NCI-H1105 (cell line): ENCODE measurements at regions not wholly inside any gene's neighbourhood (a gene's known extent, or its start where the extent isn't known, plus 50 kb on each side); places are given as distances from the start of the nearest gene placed in this dataset.

Experiments
- DNase-seq: peaks from one replicate; lab custom pipeline; 2025; lab: John Stamatoyannopoulos, UW

GRCh38 chrX:149992918-149993317 is 54.6 kb upstream of the EOLA2 start:
- no peak for DNase-seq

DNA sequence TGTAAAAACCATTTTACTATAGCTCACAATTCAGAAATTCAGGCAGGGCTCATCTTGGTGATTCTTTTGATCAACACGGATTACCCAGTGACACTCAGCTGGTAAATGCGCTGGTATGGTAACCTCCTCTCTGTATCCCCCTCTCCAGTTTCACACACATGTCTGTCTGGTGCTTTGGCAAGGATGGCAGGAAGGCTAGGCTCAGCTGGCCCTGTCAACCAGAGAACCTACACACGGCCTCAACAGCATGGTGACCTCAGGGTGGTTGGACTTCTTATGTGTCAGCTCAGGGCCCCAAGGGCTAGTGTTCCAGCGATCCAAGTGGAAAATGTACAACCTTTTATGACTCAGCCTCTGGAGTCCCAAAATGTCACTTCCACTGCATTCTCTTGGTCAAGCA is 55.7 kb upstream of the EOLA2 start:
- DNase-seq: no peak

- DNase-seq: no peak
Observed at GRCh38 chrX:149996515-149996914, 58.2 kb upstream of the EOLA2 start.

- DNase-seq: no peak
Observed at GRCh38 chrX:150005027-150005426, 66.7 kb upstream of the EOLA2 start.

DNA sequence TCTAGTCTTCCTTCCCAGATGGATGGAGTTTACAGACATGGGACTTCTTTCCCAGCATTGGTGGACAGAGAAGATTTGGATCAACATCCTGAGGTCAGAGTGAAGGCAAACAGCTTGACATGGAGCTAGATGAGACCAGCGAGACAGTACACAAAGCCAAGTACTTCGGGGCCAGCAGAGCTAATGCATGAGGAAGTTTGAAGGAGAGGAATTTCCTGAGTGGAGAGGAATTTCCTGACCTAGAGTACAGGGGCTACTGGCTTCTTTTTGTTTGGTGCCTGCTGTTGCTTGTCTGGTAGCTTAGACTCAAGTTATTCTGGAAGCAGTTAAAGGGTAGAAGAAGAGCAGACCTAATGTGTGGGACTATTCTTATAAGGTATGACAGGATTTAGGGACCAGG is 69.1 kb upstream of the EOLA2 start:
- DNase-seq: no peak

DNA sequence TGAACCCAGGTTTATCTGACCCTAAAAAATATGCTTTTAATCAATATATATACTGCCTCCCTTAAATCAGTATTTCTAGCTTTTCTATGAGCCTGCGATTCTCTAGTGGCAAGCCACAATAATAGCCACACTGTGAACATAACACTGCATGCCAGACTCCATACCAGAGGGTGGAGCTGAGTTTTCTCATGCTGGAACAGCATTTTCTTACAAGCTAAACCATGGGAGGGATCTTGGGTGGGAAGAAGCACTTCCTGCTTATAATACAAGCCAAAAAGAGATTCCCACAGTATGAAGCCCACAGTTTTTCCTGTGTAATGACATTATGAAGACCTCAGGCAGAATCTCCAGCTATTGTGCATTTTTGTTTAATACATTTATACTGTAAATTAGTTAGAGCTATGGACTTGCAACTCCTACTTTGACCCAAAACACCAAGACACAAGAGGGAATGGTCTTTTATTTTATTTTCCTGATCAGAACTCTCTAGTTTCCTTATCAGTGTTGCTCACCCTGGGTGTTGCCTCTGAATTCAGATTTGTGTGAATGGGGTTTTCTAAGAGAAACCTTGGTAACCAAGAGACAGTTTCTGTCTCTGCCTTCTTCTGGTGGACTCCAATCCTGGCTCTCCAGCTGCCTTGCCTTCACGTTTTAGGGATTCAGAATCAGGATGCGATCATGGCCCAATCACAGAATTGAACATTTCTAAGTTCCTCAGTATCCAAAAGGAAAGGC is 74.5 kb upstream of the EOLA2 start:
- no peak for DNase-seq

GRCh38 chrX:150014525-150014924 is 76.2 kb upstream of the EOLA2 start:
- no peak for DNase-seq

- no peak for DNase-seq
Observed at GRCh38 chrX:150017868-150018267, 79.6 kb upstream of the EOLA2 start.

GRCh38 chrX:150018931-150019361 is 80.7 kb upstream of the EOLA2 start:
- no peak for DNase-seq

DNA sequence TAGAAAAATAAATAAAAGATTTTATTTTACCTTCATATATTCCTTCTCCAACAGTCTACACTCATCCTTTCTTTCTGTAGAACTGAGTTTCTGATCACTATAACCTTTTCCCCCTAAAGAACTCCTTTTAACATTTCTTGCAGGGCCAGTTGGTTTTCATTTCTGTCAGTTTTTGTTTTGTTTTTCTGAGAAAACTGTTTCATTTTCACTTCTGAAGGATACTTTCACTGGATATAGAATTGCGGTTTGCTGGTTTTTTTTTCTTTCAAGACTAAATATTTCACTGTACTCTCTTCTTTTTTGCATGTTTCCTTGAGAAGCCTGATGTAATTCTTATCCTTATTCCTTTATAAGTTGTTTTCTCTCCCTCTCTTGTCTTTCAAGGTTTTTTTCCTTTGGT is 90.4 kb upstream of the EOLA2 start:
- DNase-seq: no peak

- DNase-seq: no peak
Observed at GRCh38 chrX:150032742-150033141, 94.5 kb upstream of the EOLA2 start.

- DNase-seq: no peak
Observed at GRCh38 chrX:150034788-150035187, 96.5 kb upstream of the EOLA2 start.

DNA sequence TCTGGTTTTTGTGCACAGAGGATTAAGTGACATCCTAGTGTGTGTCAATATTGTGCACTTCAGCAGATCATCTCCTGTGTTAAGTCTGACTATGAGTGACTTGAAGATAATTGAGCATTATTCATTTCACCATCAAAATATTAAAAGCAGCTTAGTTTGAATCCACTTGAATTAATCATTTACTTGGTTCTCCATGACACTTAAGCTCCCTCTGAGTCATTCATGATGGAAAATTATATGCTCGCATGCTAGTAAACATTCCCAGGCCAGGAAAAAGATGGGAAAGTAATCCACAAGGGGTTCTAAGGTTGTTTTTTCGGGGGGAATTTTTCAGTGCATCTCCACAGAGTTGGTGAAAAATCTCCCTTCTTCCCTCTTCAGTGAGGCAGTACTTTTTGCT is 97.2 kb upstream of the EOLA2 start:
- DNase-seq: no peak

DNA sequence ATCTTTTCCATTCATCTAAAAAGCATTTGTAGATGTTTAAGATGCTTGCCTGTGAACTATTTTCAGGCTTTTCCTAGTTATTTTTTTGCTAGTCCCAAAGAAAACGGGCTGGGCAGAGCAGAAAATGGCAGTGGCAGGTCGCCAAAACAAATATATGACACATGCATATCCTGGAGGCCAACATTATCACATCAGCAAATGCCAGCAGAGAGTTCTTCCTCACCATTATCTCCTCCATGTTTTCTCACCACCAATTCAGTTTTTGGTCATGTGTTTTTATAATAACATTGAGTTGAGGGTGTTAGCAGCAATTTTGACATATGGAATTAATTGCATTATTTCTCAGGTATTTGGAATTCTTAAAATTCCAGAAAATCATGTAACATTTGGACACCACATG is 97.9 kb upstream of the EOLA2 start:
- DNase-seq: no peak

GRCh38 chrX:150036641-150037040 is 98.3 kb upstream of the EOLA2 start:
- no peak for DNase-seq

- DNase-seq: no peak
Observed at GRCh38 chrX:150037041-150037440, 98.8 kb upstream of the EOLA2 start.

- DNase-seq: no peak
Observed at GRCh38 chrX:150038315-150038714, 100.0 kb upstream of the EOLA2 start.

DNA sequence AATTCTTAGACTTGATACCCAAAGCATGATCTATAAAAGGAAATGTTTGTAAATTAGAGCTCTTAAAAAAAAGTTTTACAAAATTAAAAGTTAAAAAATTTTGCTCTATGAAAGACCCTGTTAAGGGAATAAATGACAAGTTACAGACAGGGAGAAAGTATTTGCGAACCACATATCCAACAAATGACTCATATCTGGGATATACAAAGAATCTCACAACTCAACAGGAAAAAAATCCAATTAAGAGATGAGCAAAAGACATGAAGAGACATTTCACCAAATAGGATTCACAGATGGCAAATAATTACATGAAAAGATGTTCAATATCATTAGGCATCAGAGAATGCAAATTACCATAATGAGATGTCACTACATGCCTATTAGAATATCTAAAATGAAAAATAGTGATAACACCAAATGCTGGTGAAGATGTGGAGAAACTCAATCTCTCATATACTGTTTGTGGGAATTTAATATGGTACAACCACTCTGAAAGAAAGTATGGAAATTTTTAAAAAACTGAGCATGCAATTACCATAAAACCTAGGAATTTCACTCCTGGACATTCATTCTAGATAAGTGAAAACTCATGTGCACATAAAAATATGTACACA is 100.8 kb upstream of the EOLA2 start:
- DNase-seq: no peak

- DNase-seq: no peak
Observed at GRCh38 chrX:150041208-150041607, 102.9 kb upstream of the EOLA2 start.

DNA sequence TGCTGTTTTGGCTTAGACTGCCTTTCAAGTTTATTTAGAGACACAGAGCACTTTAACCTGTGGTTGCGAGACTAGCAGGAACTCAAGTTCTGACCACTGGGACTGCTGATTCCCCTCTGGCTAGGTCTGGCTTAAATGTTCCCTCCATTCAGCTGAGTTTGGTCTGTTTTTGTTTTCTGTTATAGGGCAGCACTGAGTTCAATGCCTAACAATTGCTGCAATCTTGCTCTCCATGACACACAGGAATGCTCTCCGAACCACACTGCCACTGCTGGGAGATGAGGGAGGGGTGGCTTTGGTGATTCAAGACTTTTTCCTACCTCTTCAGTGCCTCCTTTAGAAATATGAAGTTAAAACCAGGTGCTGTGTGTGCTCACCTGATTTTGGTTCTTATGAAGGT is 106.3 kb upstream of the EOLA2 start:
- no peak for DNase-seq

GRCh38 chrX:150047818-150048217 is 109.5 kb upstream of the EOLA2 start:
- DNase-seq: no peak

DNA sequence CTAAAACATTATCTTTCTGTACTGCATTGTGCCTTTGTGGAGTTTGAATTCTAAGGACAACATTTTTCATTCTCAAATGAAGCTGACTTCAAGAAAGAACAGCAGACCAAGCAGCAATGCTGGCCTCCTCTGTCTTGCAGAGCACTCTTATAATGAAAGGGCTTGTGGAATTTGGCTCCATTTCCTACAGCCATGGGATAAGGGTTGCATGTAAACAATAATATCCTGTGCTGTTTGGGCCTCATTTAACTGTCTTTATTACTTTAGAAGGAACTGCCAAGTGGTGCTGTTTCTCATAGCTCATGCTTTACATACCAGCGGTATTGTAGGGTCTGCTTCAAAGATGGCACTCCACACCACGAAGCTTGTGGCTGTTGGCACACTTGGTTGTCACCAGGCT is 111.4 kb upstream of the EOLA2 start:
- DNase-seq: no peak

DNA sequence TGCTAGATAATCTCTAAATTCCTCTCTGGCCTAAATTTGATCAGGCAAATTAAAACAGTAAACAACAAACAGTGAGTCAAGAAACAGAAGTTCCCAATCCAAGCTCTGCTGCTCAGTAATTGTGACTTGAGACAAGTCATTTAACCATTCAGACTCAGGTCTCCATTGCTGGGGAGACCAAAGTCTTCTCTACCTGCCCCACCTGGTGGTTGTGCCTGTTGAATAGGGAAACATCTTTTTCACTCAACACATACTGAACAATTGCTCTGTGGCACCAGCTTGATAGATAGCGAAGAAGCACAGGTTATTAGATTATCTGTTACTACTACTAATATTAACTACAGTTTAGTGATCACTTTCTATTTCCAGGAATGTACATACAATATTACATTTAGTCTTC is 112.1 kb upstream of the EOLA2 start:
- no peak for DNase-seq

GRCh38 chrX:150051096-150051495 is 112.8 kb upstream of the EOLA2 start:
- DNase-seq: no peak
